ENCODE measurements at regions not wholly inside any gene's neighbourhood (a gene's known extent, or its start where the extent isn't known, plus 50 kb on each side); places are given as distances from the start of the nearest gene placed in this dataset.
A peak's percentile ranks its signal among the peaks of the same experiment; 100 is the strongest.

DNA sequence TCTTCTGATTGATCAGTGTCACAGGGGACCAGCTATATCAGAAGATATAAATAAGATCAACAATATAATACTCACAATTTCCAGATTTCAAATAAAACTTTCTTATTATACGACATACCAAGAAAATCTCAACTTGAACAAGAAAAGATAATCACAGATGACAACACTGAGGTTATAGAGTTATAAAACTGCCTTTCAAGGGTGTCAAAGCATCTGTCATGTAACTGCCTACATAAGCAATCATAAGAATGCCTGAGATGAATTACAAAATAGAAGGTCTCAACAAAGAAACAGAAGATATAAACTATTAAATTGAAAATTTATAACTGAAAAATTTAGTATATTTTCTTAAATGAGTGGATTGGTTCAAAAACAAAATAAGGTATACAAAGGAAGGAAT is 659.2 kb downstream of the SLC16A7 start:
- H3K27ac ChIP-seq (ENCODE audit: extremely low read depth, low read depth, low read length): no peak overlapping the region
- no peaks in the 10 kb centered on the region for H3K9me1 ChIP-seq (ENCODE audit: control insufficient read depth, insufficient read depth, low read length)
- no peaks in the 10 kb centered on the region for H3K9me3 ChIP-seq (replicated peaks; ENCODE audit: control insufficient read depth, insufficient read depth, low read depth, low read length)
- no peak overlapping the region for H3K4me3 ChIP-seq
- no peak overlapping the region for H3K4me2 ChIP-seq (ENCODE audit: insufficient read depth, low read length)
- H2AFZ ChIP-seq (ENCODE audit: low read depth, low read length): no peak overlapping the region
- ChIA-PET CTCF (ENCODE audit: low intra/inter-chr PET ratio) (no interaction called here), POLR2A (interaction anchor here (0.8 kb wide), 1 partner anchor 133 kb away, joined by 3 read pairs; no protein-coding TSS in a partner anchor)
- TF ChIP-seq ZNF780A (CRISPR knock-in tag; IDR thresholded peaks at IDR 0.05): no peak
- BruUV-seq (replicated peaks): no TSS peak
- H3K36me3 ChIP-seq (ENCODE audit: control insufficient read depth, insufficient read depth, low read length): no peaks in the 10 kb centered on the region
- 18% methylated on average over 1 of the region's 1 CpG for WGBS (ENCODE audit: insufficient coverage, low coverage, missing lambda C conversion rate)
- intact Hi-C loops (cut with micrococcal nuclease): loop anchor here (5.0 kb wide), 1 partner anchor 148 kb away; no protein-coding TSS in a partner anchor
- DNase-seq (ENCODE audit: extremely low read depth in 1 of 4, low spot score in 3 of 4) (no peak), FAIRE-seq (no peak), ATAC-seq (no peak)
- 0 out of 5 replicates have a peak, but pooled peaks cover 0 to 2% of the 10 kb centered on the region in 2 experiments for H3K4me1 ChIP-seq (replicated peaks in 1 of 2; ENCODE audit: control insufficient read depth in 2 of 2, insufficient read depth in 2 of 2, low read length in 2 of 2)
- H4K20me1 ChIP-seq (replicated peaks; ENCODE audit: control insufficient read depth, insufficient read depth, low read length): no peaks in the 10 kb centered on the region
- H3K27me3 ChIP-seq (ENCODE audit: control insufficient read depth in 2 of 2, insufficient read depth in 2 of 2, low read length in 2 of 2): no peaks in the 10 kb centered on the region
- H3K79me2 ChIP-seq (ENCODE audit: control insufficient read depth, insufficient read depth, low read length): no peaks in the 10 kb centered on the region
- no peak overlapping the region for H3K9ac ChIP-seq (ENCODE audit: insufficient read depth in 1 of 2, low read depth in 2 of 2, low read length in 2 of 2)
- in situ Hi-C loops (cut with MboI): no loop called here

DNA sequence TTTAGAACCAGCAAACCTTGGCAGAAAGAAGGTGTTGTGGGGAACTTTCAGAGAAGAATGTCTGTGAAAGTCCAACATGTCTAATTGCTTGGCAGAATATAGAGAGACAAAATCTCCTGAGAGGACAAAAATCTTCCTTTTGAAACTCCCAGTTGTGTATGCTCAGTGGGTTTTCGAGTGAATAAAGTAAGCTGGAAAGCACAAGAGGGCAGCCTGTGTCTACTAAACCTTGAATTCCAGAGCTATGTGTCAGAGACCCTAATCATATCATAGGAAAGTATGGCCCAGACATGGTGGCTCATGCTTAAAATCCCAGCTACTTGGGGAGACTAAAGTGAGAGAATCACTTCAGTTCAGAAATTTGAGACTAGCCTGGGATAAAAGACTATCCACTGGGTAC is 661.2 kb downstream of the SLC16A7 start:
- no peaks in the 10 kb centered on the region for H3K36me3 ChIP-seq (ENCODE audit: control insufficient read depth, insufficient read depth, low read length)
- DNase-seq (ENCODE audit: extremely low read depth in 1 of 4, low spot score in 3 of 4) (peak in 2 of 4 experiments; percentile 11 to 18), FAIRE-seq (no peak), ATAC-seq (peak; percentile 88)
- no peaks in the 10 kb centered on the region for H3K79me2 ChIP-seq (ENCODE audit: control insufficient read depth, insufficient read depth, low read length)
- intact Hi-C loops (cut with micrococcal nuclease): loop anchor here (5.0 kb wide), 1 partner anchor 150 kb away; no protein-coding TSS in a partner anchor
- POLR2A ChIA-PET: no interaction called here
- no peak overlapping the region for H3K27ac ChIP-seq (ENCODE audit: extremely low read depth, low read depth, low read length)
- TF ChIP-seq, protein P1, sequence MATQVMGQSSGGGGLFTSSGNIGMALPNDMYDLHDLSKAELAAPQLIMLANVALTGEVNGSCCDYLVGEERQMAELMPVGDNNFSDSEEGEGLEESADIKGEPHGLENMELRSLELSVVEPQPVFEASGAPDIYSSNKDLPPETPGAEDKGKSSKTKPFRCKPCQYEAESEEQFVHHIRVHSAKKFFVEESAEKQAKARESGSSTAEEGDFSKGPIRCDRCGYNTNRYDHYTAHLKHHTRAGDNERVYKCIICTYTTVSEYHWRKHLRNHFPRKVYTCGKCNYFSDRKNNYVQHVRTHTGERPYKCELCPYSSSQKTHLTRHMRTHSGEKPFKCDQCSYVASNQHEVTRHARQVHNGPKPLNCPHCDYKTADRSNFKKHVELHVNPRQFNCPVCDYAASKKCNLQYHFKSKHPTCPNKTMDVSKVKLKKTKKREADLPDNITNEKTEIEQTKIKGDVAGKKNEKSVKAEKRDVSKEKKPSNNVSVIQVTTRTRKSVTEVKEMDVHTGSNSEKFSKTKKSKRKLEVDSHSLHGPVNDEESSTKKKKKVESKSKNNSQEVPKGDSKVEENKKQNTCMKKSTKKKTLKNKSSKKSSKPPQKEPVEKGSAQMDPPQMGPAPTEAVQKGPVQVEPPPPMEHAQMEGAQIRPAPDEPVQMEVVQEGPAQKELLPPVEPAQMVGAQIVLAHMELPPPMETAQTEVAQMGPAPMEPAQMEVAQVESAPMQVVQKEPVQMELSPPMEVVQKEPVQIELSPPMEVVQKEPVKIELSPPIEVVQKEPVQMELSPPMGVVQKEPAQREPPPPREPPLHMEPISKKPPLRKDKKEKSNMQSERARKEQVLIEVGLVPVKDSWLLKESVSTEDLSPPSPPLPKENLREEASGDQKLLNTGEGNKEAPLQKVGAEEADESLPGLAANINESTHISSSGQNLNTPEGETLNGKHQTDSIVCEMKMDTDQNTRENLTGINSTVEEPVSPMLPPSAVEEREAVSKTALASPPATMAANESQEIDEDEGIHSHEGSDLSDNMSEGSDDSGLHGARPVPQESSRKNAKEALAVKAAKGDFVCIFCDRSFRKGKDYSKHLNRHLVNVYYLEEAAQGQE (IDR thresholded peaks at IDR 0.05; ENCODE audit: borderline replicate concordance): peak; percentile 10; the same call in 1 of the 2 replicates
- TF ChIP-seq, protein P1 (CRISPR knock-in tag; IDR thresholded peaks at IDR 0.05; ENCODE audit: low read depth): no peak
- TF ChIP-seq, protein P2, sequence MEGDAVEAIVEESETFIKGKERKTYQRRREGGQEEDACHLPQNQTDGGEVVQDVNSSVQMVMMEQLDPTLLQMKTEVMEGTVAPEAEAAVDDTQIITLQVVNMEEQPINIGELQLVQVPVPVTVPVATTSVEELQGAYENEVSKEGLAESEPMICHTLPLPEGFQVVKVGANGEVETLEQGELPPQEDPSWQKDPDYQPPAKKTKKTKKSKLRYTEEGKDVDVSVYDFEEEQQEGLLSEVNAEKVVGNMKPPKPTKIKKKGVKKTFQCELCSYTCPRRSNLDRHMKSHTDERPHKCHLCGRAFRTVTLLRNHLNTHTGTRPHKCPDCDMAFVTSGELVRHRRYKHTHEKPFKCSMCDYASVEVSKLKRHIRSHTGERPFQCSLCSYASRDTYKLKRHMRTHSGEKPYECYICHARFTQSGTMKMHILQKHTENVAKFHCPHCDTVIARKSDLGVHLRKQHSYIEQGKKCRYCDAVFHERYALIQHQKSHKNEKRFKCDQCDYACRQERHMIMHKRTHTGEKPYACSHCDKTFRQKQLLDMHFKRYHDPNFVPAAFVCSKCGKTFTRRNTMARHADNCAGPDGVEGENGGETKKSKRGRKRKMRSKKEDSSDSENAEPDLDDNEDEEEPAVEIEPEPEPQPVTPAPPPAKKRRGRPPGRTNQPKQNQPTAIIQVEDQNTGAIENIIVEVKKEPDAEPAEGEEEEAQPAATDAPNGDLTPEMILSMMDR (IDR thresholded peaks at IDR 0.05 in 2 of 3, conservative IDR thresholded peaks at IDR 0.05 in 1 of 3; ENCODE audit: insufficient read depth in 2 of 3, low read depth in 1 of 3, low read length in 3 of 3): 0 out of 6 replicates have a peak, but pooled peaks of 2 of the 3 experiments have one; percentile 17 to 21
- TF ChIP-seq MTA2 (IDR thresholded peaks at IDR 0.05; ENCODE audit: low read depth): no peak
- no peaks in the 10 kb centered on the region for H4K20me1 ChIP-seq (replicated peaks; ENCODE audit: control insufficient read depth, insufficient read depth, low read length)
- no peaks in the 10 kb centered on the region for H3K27me3 ChIP-seq (ENCODE audit: control insufficient read depth in 2 of 2, insufficient read depth in 2 of 2, low read length in 2 of 2)
- H3K4me1 ChIP-seq (replicated peaks in 1 of 2; ENCODE audit: control insufficient read depth in 2 of 2, insufficient read depth in 2 of 2, low read length in 2 of 2): 0 out of 5 replicates have a peak, but pooled peaks cover 0 to 2% of the 10 kb centered on the region in 2 experiments
- CTCF ChIA-PET (ENCODE audit: low intra/inter-chr PET ratio): no interaction called here
- BruUV-seq (replicated peaks): no TSS peak
- H3K9ac ChIP-seq (ENCODE audit: insufficient read depth in 1 of 2, low read depth in 2 of 2, low read length in 2 of 2): no peak overlapping the region
- H3K4me2 ChIP-seq (ENCODE audit: insufficient read depth, low read length): no peak overlapping the region
- no peaks in the 10 kb centered on the region for H3K9me3 ChIP-seq (replicated peaks; ENCODE audit: control insufficient read depth, insufficient read depth, low read depth, low read length)
- H3K9me1 ChIP-seq (ENCODE audit: control insufficient read depth, insufficient read depth, low read length): no peaks in the 10 kb centered on the region
- 0% methylated on average over 1 of the region's 1 CpG for WGBS (ENCODE audit: insufficient coverage, low coverage, missing lambda C conversion rate)
- no peak overlapping the region for H3K4me3 ChIP-seq
- in situ Hi-C loops (cut with MboI): no loop called here
- peak overlapping the region; percentile 8; the same call in 1 of the 2 replicates for H2AFZ ChIP-seq (ENCODE audit: low read depth, low read length)

All from K562 (cell line).